NCI-H510A (cell line): ENCODE measurements at regions not wholly inside any gene's neighbourhood (a gene's known extent, or its start where the extent isn't known, plus 50 kb on each side); places are given as distances from the start of the nearest gene placed in this dataset.
A peak's percentile ranks its signal among the peaks of the same experiment; 100 is the strongest.

Experiments
- DNase-seq: peaks from one replicate; lab custom pipeline; 2025; lab: John Stamatoyannopoulos, UW

GRCh38 chr5:147037515-147038205 lies 159.1 kb upstream of the PPP2R2B start:
- no peak for DNase-seq

DNA sequence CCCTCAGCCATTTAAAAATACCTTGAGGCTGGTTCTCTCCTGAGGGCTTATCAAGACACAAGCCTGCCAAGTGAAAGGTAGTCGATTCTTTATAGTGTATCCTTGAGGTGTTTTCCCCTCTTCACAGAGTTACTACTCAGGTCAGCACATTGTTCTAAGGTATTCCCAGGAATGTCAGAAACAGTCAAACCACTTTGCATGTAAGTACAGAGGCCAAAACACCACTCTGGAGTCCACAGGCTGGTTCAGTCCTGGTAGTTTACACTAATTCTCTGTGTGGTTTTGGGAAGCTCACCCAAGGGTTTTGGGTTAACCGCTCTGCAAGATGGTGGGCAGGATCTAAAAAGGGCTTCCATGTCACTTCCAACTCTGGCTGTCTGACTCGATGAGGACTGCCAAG lies 162.3 kb upstream of the PPP2R2B start:
- no peak for DNase-seq

GRCh38 chr5:147044572-147045273 lies 166.2 kb upstream of the PPP2R2B start:
- DNase-seq: no peak

DNA sequence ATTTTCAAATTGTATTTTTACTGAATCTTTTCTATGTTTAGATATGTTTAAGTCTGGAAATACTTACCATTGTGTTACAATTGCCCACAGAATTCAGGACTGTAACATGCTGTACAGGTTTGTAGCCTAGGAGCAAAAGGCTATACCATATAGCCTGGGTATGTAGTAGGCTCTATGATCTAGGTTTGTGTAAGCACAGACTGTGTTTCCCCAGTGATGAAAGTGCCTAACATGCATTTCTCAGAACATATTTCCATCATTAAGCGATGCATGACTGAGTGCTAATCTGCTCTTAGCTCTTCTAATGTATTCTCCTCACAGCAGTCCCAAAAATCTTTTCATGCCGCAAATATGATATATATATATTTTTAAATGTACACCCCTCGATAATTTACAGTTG lies 166.7 kb upstream of the PPP2R2B start:
- no peak for DNase-seq

- DNase-seq: no peak
These were observed 167.7 kb upstream of the PPP2R2B start for GRCh38 chr5:147046281-147046680.

DNA sequence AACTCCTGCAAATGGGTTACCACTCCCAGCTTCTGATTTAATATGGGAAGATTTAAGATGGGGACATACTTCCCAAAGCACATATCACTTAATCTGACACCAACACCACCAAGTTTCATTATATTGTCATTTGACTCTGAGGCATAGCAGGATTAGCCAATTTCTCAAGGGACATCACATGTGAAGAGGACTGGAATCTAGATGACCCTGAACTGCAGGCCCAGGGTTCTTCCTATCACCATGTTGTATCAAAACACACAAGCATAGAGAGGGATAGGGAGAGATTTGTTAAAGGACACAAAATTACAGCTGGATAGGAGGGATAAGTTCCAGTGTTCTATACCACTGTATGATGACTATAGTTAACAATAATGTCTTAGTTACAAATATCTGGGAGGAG lies 168.3 kb upstream of the PPP2R2B start:
- no peak for DNase-seq

DNA sequence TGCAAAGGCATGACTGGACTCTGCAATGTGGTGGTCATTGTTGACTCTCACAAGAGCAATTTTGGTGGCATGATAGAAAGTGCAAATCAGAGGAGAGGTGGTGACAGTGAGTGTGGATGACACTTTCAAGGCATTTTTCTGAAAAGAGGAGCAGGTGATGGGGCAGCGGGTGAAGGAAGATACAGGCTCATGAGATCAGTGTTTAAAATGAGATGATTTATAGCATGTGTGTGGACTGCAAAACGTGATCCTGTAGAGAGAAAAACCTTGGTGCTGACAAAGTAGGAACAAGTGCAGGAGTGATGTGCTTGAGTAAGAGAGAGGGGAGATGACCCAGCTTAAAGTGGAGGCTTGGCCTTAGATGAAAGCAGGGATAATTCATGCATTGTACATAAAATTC lies 171.2 kb upstream of the PPP2R2B start:
- DNase-seq: no peak

DNA sequence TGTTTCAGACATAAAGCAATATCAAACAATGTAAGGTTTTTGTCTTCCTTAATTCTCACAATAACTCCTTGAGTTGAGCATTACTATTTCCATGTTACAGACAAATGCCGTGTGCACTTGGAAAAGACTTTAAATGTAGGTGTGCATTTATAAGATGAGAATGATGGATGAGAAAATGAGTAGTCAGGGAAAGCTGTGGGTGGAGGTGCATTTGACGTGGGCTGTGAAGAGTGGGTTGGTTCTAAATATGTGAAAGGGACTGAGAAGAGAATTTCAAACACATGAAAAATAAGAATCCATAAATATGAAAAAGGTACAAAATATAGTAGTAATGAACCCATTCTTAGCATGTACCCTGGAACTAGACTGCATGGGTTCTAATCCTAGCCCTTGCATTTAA lies 171.6 kb upstream of the PPP2R2B start:
- DNase-seq: no peak

- DNase-seq: no peak
These were observed 172.6 kb upstream of the PPP2R2B start for GRCh38 chr5:147051193-147051592.

DNA sequence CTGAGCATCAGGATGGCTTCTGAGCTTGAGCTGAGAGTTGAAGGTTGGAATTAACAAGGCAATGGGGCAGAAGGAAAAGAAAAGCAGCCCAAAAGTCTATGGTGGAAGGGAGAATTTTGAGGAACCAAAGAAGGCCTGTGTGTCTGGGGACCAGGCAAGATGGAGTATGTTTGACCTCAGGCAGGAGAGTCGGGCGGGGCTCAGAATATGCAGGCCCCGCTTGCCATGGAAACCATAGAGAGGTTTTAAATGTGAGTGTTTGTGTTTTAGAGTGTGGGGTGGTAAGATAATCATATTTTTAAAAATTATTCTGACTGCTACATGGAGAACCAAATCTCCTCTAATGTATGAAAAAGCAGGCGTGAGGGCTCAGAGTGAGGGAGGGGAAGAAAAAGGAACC lies 174.0 kb upstream of the PPP2R2B start:
- DNase-seq: no peak

- DNase-seq: no peak
These were observed 176.7 kb upstream of the PPP2R2B start for GRCh38 chr5:147055089-147055826.

DNA sequence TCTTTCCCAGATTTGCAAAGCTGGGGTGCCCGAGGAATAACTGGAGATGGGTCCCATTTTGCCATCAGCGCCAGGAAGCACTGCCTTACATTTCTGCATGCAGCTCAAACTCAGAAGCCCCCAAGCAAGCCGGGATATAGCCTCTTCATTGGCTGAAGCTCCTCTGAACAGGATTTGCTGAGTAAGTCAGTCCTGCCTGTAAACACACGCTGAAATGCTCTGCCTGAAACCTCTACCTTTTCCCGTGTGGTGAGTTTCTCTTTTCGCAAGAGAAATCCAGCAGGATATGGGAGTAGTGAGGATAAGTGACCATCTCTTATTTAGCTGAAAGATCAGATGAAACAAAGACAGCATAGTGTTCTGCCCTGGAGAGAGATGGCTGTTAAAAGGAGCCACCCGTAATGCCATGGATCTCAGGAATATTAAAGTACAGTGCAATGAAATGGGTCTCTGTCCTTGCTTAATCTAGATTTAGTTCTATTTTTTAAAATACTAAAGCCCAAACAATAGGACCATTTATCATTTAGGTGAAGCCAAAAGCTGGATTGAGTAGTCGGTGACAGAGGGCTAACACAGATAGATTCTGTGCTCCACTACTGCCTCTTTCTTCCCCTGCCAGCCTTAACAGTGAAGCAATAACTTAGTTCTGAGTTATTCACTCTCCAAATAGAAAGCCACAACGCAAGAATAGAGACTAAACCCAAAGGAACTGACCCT lies 177.5 kb upstream of the PPP2R2B start:
- DNase-seq: no peak

GRCh38 chr5:147057051-147057450 lies 177.8 kb upstream of the STK32A start:
- DNase-seq: no peak

GRCh38 chr5:147061431-147061830 lies 173.4 kb upstream of the STK32A start:
- DNase-seq: no peak

DNA sequence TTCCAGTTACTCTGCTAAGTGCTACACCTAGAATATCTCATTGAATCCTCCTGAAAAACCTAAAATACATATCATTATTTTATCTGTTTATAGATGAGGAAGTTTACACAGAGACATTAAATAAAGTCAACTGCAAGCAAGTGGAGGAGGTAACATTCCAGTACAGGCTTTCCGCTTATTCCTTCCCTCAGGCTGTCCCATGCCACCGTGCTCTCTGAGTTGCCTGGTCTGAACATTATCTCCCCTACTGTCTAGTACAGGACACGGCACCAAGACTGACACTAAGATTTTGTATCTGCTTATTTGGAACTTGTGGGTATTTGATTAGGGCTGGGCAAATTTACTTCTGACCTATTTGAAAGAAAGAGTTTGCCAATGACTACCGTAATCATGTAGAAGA lies 172.4 kb upstream of the STK32A start:
- no peak for DNase-seq

GRCh38 chr5:147063943-147064342 lies 170.9 kb upstream of the STK32A start:
- no peak for DNase-seq

DNA sequence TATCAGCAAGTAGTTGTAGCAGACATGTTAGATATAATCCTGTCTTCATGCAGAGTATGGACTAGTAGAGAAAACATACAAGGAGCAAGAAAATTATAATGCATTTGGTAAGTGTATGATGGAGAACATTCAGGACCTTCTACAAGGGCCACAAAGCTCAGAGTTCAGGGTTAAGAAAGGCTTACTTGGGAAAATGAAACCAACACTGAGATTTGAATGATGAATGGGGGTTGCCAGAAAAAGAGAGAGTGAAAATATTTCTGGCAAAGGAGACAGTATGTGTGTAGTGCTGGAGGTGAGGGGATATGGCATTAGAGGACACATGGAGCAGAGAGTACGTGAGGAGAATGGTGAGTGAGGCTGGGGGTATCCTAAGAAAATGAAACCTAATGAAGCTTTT lies 169.8 kb upstream of the STK32A start:
- no peak for DNase-seq

GRCh38 chr5:147068998-147069397 lies 165.8 kb upstream of the STK32A start:
- DNase-seq: no peak

- peak; percentile 7 for DNase-seq
These were observed 162.2 kb upstream of the STK32A start for GRCh38 chr5:147072622-147073021.

- DNase-seq: peak; percentile 9
These were observed 161.7 kb upstream of the STK32A start for GRCh38 chr5:147073098-147073497.

DNA sequence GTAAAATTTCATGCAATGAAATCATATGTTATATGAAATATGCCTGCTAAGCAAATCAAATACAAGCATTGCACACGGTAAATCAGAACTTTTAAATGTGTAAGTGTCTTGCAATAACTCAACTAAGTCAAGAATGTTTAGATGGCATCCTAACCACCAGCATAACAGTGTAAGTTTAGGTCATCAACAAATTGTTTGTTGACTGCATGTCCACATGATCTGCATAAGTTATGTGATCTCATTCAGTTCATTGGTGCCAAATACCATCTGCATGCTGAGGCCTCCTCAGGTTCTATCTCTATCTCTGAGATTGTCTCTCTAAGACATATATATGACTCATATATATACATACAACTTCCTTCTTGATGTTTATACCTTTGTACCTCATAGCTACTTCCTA lies 159.6 kb upstream of the STK32A start:
- DNase-seq: no peak

- no peak for DNase-seq
These were observed 154.4 kb upstream of the STK32A start for GRCh38 chr5:147080391-147080790.
